ENCODE measurements at regions not wholly inside any gene's neighbourhood (a gene's known extent, or its start where the extent isn't known, plus 50 kb on each side); places are given as distances from the start of the nearest gene placed in this dataset.

GRCh38 chr22:48811885-48812284 is 1015.8 kb downstream of the BRD1 start:
- Histone ChIP-seq H3K9me3 (ENCODE audit: control insufficient read depth in 5 of 5, low read length in 5 of 5) (no peaks in the 10 kb centered on the region), H3K9ac (ENCODE audit: low read length in 5 of 5) (no peak overlapping the region), H3K4me1 (ENCODE audit: control insufficient read depth in 5 of 5, insufficient read depth in 5 of 5, low read length in 5 of 5) (no peaks in the 10 kb centered on the region), H3K27me3 (ENCODE audit: control insufficient read depth in 5 of 5, insufficient read depth in 4 of 5, low read length in 5 of 5) (peaks cover 0 to 10% (median 2%) of the 10 kb centered on the region in 5 donors), H3K27ac (ENCODE audit: low read depth, low read length) (no peak overlapping the region), H3K4me3 (ENCODE audit: low read depth in 1 of 5, low read length in 5 of 5) (no peak overlapping the region), H3K36me3 (ENCODE audit: control insufficient read depth in 5 of 5, insufficient read depth in 5 of 5, low read length in 5 of 5) (no peaks in the 10 kb centered on the region)

DNA sequence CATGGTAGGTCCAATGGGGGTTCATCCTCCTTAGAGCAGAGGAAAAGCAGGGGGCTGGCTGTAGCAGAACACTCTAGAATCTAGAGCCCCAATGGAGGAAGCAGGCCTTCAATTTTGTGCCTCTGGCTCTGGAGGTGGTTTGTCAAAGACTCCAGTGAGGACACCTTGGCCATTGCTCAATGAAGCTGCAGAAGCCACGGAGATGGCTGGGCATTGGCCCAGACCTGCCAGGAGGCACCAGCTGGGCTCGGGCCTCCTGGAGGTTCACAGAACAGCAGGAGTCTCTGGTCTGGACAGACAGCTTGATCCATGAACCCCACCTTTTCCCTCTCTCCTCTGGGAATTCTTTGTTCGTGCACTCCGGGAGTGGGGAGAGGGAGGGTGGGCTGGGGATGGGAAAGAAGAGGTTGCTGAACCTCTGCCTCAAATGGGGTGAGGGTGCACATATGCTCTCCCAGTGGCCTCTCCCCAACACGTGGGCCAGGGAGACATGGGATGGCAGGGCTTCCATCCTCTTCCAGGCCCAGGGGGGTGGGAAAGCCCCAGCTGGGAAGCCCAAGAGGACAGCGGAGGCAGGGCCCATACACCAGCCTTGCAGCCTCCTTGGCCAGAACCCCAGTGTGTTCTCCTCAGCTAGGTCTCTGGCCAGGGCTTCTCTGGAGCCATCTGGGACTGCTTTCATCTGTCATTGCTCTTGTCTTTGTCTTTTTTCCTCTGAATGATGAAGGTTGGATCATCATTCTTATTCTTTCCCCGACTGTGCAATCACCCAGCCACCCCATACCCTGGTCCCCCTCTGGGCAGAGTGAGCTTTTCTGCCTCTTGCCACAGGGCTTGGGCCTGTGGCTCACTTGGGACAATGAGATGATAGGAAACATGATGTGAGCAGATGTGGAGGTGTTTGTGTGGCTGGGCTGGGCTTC is 1019.4 kb downstream of the BRD1 start:
- Histone ChIP-seq H3K36me3 (ENCODE audit: control insufficient read depth in 5 of 5, insufficient read depth in 5 of 5, low read length in 5 of 5) (no peaks in the 10 kb centered on the region), H3K27ac (ENCODE audit: low read depth, low read length) (no peak overlapping the region), H3K4me3 (ENCODE audit: low read depth in 1 of 5, low read length in 5 of 5) (no peak overlapping the region), H3K4me1 (ENCODE audit: control insufficient read depth in 5 of 5, insufficient read depth in 5 of 5, low read length in 5 of 5) (no peaks in the 10 kb centered on the region), H3K9ac (ENCODE audit: low read length in 5 of 5) (no peak overlapping the region), H3K9me3 (ENCODE audit: control insufficient read depth in 5 of 5, low read length in 5 of 5) (no peaks in the 10 kb centered on the region), H3K27me3 (ENCODE audit: control insufficient read depth in 5 of 5, insufficient read depth in 4 of 5, low read length in 5 of 5) (peaks cover 0 to 17% (median 4%) of the 10 kb centered on the region in 5 donors)

DNA sequence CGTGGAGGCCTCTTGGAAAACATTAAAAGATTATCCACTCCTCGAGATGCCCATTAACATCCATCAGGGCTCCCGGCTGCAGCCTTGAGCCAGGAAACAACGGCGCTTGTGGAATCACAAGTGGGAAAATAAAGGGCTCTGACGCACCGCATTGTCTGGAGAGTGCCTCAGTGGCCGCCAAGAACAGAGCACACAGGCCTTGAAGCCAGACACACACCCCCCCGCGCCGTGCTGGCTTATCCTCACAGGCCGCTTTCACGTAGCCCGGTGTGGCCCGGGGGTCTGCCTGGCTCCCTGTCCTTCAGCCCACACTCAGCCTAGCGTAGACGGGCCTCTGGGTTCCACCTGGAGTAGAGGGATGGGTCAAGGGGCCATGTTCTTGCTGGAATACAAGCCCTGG is 1020.5 kb downstream of the BRD1 start:
- Histone ChIP-seq H3K9me3 (ENCODE audit: control insufficient read depth in 5 of 5, low read length in 5 of 5) (no peaks in the 10 kb centered on the region), H3K4me1 (ENCODE audit: control insufficient read depth in 5 of 5, insufficient read depth in 5 of 5, low read length in 5 of 5) (no peaks in the 10 kb centered on the region), H3K4me3 (ENCODE audit: low read depth in 1 of 5, low read length in 5 of 5) (no peak overlapping the region), H3K9ac (ENCODE audit: low read length in 5 of 5) (no peak overlapping the region), H3K27ac (ENCODE audit: low read depth, low read length) (no peak overlapping the region), H3K27me3 (ENCODE audit: control insufficient read depth in 5 of 5, insufficient read depth in 4 of 5, low read length in 5 of 5) (peaks cover 0 to 28% (median 4%) of the 10 kb centered on the region in 5 donors), H3K36me3 (ENCODE audit: control insufficient read depth in 5 of 5, insufficient read depth in 5 of 5, low read length in 5 of 5) (no peaks in the 10 kb centered on the region)

- H3K36me3 ChIP-seq (ENCODE audit: control insufficient read depth in 5 of 5, insufficient read depth in 5 of 5, low read length in 5 of 5): no peaks in the 10 kb centered on the region
- no peak overlapping the region for H3K4me3 ChIP-seq (ENCODE audit: low read depth in 1 of 5, low read length in 5 of 5)
- H3K9ac ChIP-seq (ENCODE audit: low read length in 5 of 5): no peak overlapping the region
Measured at GRCh38 chr22:48806227-48806781, 1021.4 kb downstream of the BRD1 start.

GRCh38 chr22:48805516-48805915 is 1022.2 kb downstream of the BRD1 start:
- Histone ChIP-seq H3K27ac (ENCODE audit: low read depth, low read length) (no peak overlapping the region), H3K4me1 (ENCODE audit: control insufficient read depth in 5 of 5, insufficient read depth in 5 of 5, low read length in 5 of 5) (no peaks in the 10 kb centered on the region), H3K27me3 (ENCODE audit: control insufficient read depth in 5 of 5, insufficient read depth in 4 of 5, low read length in 5 of 5) (peaks cover under 1 to 24% (median 6%) of the 10 kb centered on the region in 5 donors), H3K9ac (ENCODE audit: low read length in 5 of 5) (no peak overlapping the region), H3K9me3 (ENCODE audit: control insufficient read depth in 5 of 5, low read length in 5 of 5) (no peaks in the 10 kb centered on the region), H3K36me3 (ENCODE audit: control insufficient read depth in 5 of 5, insufficient read depth in 5 of 5, low read length in 5 of 5) (no peaks in the 10 kb centered on the region), H3K4me3 (ENCODE audit: low read depth in 1 of 5, low read length in 5 of 5) (no peak overlapping the region)

More at GRCh38 chr22:48806227-48806781, 1021.4 kb downstream of the BRD1 start:
- peaks cover 0 to 24% (median 4%) of the 10 kb centered on the region in 5 donors for H3K27me3 ChIP-seq (ENCODE audit: control insufficient read depth in 5 of 5, insufficient read depth in 4 of 5, low read length in 5 of 5)
- H3K4me1 ChIP-seq (ENCODE audit: control insufficient read depth in 5 of 5, insufficient read depth in 5 of 5, low read length in 5 of 5): no peaks in the 10 kb centered on the region
- H3K27ac ChIP-seq (ENCODE audit: low read depth, low read length): no peak overlapping the region
- H3K9me3 ChIP-seq (ENCODE audit: control insufficient read depth in 5 of 5, low read length in 5 of 5): no peaks in the 10 kb centered on the region

DNA sequence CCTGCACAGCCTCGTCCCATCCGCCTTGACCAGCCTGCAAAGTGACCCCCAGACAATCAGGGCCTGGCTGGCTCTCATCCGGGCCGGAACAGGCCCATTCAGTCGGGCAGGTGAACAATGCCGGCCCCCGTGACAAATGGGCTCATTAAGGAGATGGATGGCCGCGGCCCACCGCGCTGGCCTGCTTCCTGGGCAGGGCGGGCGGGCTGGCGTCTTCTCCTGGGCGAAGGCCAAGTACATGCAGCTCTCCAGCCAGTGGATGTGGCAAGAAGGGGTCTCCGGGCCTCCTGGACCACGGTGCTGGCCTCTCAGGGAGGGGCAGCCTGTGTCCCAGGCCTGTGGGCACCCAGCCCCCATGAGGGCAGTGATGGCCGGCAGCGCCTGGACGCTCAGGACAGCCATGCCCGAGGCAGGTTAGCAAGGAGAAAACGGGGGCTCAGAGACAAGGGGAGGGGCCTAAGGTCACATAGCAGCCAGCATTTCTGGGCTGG is 1022.8 kb downstream of the BRD1 start:
- H3K27me3 ChIP-seq (ENCODE audit: control insufficient read depth in 5 of 5, insufficient read depth in 4 of 5, low read length in 5 of 5): peaks cover 4 to 30% (median 11%) of the 10 kb centered on the region in 5 donors
- H3K9ac ChIP-seq (ENCODE audit: low read length in 5 of 5): no peak overlapping the region
- no peaks in the 10 kb centered on the region for H3K9me3 ChIP-seq (ENCODE audit: control insufficient read depth in 5 of 5, low read length in 5 of 5)

DNA sequence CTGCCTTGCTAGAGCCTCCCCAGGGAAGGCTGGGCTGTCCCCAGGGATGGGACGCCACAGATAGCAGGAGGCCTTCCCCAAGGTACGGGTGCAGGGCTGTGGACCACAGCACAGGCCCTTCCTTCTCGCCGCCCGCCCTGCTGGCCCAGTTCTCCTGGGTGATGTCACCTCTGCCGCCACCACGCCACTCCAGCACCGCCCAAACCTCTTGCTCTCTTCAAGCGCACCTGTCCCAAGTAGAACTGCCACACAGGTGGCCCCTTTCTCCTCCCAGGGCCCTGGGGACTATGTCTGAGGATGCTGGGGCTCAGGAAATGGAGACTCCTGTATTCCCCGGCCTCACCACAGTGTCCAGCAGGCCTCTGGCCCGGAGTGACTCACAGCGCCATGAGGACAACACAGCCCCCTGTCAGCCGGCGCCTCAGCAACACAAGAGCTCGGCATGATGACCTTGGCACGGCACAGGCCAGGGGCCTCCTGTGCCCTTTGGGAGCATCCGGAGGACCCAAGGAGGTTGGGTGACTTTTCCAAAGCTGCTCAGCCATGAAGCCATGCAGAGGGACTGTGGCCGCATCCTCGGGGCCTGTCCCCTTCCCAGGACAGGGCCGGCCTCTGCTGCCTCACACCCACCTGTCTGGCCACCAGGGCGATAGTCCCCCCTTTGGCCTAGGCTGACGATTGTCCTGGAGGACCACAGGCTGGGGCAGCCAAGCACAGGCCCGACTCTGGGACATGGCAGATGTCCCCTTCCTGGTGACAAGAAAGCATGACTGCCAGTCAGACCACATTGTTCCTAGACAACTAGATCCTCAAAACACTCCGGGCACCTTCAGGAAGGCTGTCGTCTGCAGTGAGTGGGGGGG is 1023.5 kb downstream of the BRD1 start:
- H3K27ac ChIP-seq (ENCODE audit: low read depth, low read length): no peak overlapping the region
- H3K4me1 ChIP-seq (ENCODE audit: control insufficient read depth in 5 of 5, insufficient read depth in 5 of 5, low read length in 5 of 5): no peaks in the 10 kb centered on the region
- H3K27me3 ChIP-seq (ENCODE audit: control insufficient read depth in 5 of 5, insufficient read depth in 4 of 5, low read length in 5 of 5): peaks cover 4 to 33% (median 11%) of the 10 kb centered on the region in 5 donors
- H3K4me3 ChIP-seq (ENCODE audit: low read depth in 1 of 5, low read length in 5 of 5): no peak overlapping the region
- no peaks in the 10 kb centered on the region for H3K9me3 ChIP-seq (ENCODE audit: control insufficient read depth in 5 of 5, low read length in 5 of 5)
- no peaks in the 10 kb centered on the region for H3K36me3 ChIP-seq (ENCODE audit: control insufficient read depth in 5 of 5, insufficient read depth in 5 of 5, low read length in 5 of 5)
- H3K9ac ChIP-seq (ENCODE audit: low read length in 5 of 5): no peak overlapping the region

More for the DNA sequence above, 1022.8 kb downstream of the BRD1 start:
- Histone ChIP-seq H3K4me3 (ENCODE audit: low read depth in 1 of 5, low read length in 5 of 5) (no peak overlapping the region), H3K27ac (ENCODE audit: low read depth, low read length) (no peak overlapping the region), H3K4me1 (ENCODE audit: control insufficient read depth in 5 of 5, insufficient read depth in 5 of 5, low read length in 5 of 5) (no peaks in the 10 kb centered on the region), H3K36me3 (ENCODE audit: control insufficient read depth in 5 of 5, insufficient read depth in 5 of 5, low read length in 5 of 5) (no peaks in the 10 kb centered on the region)

GRCh38 chr22:48803171-48803947 is 1024.3 kb downstream of the BRD1 start:
- Histone ChIP-seq H3K9me3 (ENCODE audit: control insufficient read depth in 5 of 5, low read length in 5 of 5) (no peaks in the 10 kb centered on the region), H3K4me1 (ENCODE audit: control insufficient read depth in 5 of 5, insufficient read depth in 5 of 5, low read length in 5 of 5) (no peaks in the 10 kb centered on the region), H3K36me3 (ENCODE audit: control insufficient read depth in 5 of 5, insufficient read depth in 5 of 5, low read length in 5 of 5) (no peaks in the 10 kb centered on the region), H3K27ac (ENCODE audit: low read depth, low read length) (no peak overlapping the region), H3K9ac (ENCODE audit: low read length in 5 of 5) (no peak overlapping the region), H3K27me3 (ENCODE audit: control insufficient read depth in 5 of 5, insufficient read depth in 4 of 5, low read length in 5 of 5) (peaks cover 4 to 39% (median 11%) of the 10 kb centered on the region in 5 donors), H3K4me3 (ENCODE audit: low read depth in 1 of 5, low read length in 5 of 5) (no peak overlapping the region)

DNA sequence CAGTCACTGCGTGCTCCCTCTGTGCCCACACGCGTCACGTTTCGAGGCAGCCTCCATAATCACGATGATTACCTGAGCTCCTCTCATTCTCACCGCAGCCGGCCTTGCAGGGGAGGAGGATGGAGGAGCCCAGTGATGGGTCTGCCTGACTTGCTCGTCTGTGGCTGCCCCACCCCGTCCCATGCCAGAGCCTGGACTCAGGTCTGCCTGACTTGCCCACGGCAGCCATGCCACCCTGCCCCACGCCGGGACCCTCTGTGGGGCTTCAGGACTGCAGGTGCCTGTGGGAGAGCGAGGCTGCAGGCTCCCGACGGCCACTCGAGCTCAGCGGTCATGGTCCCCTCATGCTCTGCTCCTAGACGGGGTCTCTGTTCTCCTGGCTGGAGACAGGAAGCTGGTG is 1025.1 kb downstream of the BRD1 start:
- H3K27me3 ChIP-seq (ENCODE audit: control insufficient read depth in 5 of 5, insufficient read depth in 4 of 5, low read length in 5 of 5): peaks cover 4 to 43% (median 11%) of the 10 kb centered on the region in 5 donors
- no peaks in the 10 kb centered on the region for H3K36me3 ChIP-seq (ENCODE audit: control insufficient read depth in 5 of 5, insufficient read depth in 5 of 5, low read length in 5 of 5)

More for the DNA sequence above, 1025.1 kb downstream of the BRD1 start:
- H3K4me1 ChIP-seq (ENCODE audit: control insufficient read depth in 5 of 5, insufficient read depth in 5 of 5, low read length in 5 of 5): no peaks in the 10 kb centered on the region
- no peak overlapping the region for H3K9ac ChIP-seq (ENCODE audit: low read length in 5 of 5)
- no peaks in the 10 kb centered on the region for H3K9me3 ChIP-seq (ENCODE audit: control insufficient read depth in 5 of 5, low read length in 5 of 5)
- H3K4me3 ChIP-seq (ENCODE audit: low read depth in 1 of 5, low read length in 5 of 5): no peak overlapping the region
- no peak overlapping the region for H3K27ac ChIP-seq (ENCODE audit: low read depth, low read length)
